ENCODE measurements at regions not wholly inside any gene's neighbourhood (a gene's known extent, or its start where the extent isn't known, plus 50 kb on each side); places are given as distances from the start of the nearest gene placed in this dataset.

GRCh38 chrX:128396601-128397000 lies 344.4 kb upstream of the ACTRT1 start:
- TF ChIP-seq CTCF (IDR thresholded peaks at IDR 0.05) (no peak), POLR2AphosphoS5 (IDR thresholded peaks at IDR 0.05) (no peak), POLR2A (IDR thresholded peaks at IDR 0.05) (no peak)
